ENCODE measurements at regions not wholly inside any gene's neighbourhood (a gene's known extent, or its start where the extent isn't known, plus 50 kb on each side); places are given as distances from the start of the nearest gene placed in this dataset.

DNA sequence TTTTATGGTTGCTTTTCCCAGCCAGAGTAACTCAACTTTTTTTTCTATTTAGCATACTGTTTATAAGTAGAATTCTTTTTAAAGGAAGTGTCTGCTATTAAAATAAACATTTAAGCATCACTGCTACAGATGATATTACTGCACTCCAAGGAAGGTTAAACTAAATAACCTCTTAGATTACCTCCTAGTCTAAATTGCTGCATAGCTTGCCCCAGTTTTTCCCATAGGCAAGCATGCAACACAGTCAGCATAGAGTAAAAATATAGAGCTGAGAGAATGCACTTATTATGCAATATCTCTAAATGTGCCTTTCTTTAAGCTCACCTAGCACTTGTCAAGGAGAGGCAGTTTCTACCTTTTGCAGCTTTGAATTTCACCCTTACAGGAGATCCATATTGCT, 1392.4 kb upstream of the CELF2 start:
- ATAC-seq (no peak), DNase-seq (ENCODE audit: low read depth, low spot score) (no peak)
- Histone ChIP-seq H3K9me3 (ENCODE audit: control insufficient read depth in 1 of 2, insufficient read depth in 1 of 2, low read depth in 1 of 2, low read length in 2 of 2) (peaks cover 6 to 19% of the 10 kb centered on the region in 2 experiments; a peak in 2 of 4 replicates), H3K4me2 (ENCODE audit: low read length) (no peak overlapping the region), H3K9ac (ENCODE audit: low read length) (no peak overlapping the region), H3K36me3 (ENCODE audit: control insufficient read depth in 1 of 2, insufficient read depth in 2 of 2, low read length in 2 of 2) (no peaks in the 10 kb centered on the region), H4K20me1 (ENCODE audit: insufficient read depth) (no peaks in the 10 kb centered on the region), H2AFZ (ENCODE audit: low read depth, low read length, poor library complexity, severe bottlenecking) (no peak overlapping the region), H3K27ac (ENCODE audit: low read depth, low read length) (no peak overlapping the region), H3K9me2 (ENCODE audit: insufficient read depth) (no peaks in the 10 kb centered on the region), H3K79me2 (ENCODE audit: insufficient read depth, low read length) (no peaks in the 10 kb centered on the region), H3K4me3 (replicated peaks in 1 of 2; ENCODE audit: low read depth in 1 of 2, low read length in 2 of 2) (no peak overlapping the region), H3K4me1 (ENCODE audit: control insufficient read depth in 1 of 2, insufficient read depth in 2 of 2, low read length in 2 of 2) (no peaks in the 10 kb centered on the region), H3K27me3 (ENCODE audit: insufficient read depth, low read length) (no peaks in the 10 kb centered on the region)
- TF ChIP-seq ELF1 (IDR thresholded peaks at IDR 0.05; ENCODE audit: borderline replicate concordance, low read depth) (no peak), CEBPB (IDR thresholded peaks at IDR 0.05; ENCODE audit: low read depth) (no peak), CBX3 (IDR thresholded peaks at IDR 0.05; ENCODE audit: low read depth) (no peak), TCF7L2 (IDR thresholded peaks at IDR 0.05; ENCODE audit: borderline replicate concordance, extremely low read depth, insufficient read depth, insufficient read length) (no peak), SIN3A (IDR thresholded peaks at IDR 0.05; ENCODE audit: low read depth) (no peak), ZFX (IDR thresholded peaks at IDR 0.05) (no peak), POLR2A (IDR thresholded peaks at IDR 0.05; ENCODE audit: borderline replicate concordance, extremely low read depth, insufficient read depth, insufficient read length) (no peak), RAD21 (IDR thresholded peaks at IDR 0.05; ENCODE audit: low read depth) (no peak), SRF (IDR thresholded peaks at IDR 0.05; ENCODE audit: low read depth) (no peak), FOSL1 (IDR thresholded peaks at IDR 0.05; ENCODE audit: low read depth) (no peak), POLR2AphosphoS5 (IDR thresholded peaks at IDR 0.05; ENCODE audit: low read depth, low read length) (no peak), YY1 (IDR thresholded peaks at IDR 0.05; ENCODE audit: extremely low read depth, insufficient replicate concordance, low read depth, low read length) (no peak), EZH2 (IDR thresholded peaks at IDR 0.05) (no peak)
- TF ChIP-seq, protein P1, sequence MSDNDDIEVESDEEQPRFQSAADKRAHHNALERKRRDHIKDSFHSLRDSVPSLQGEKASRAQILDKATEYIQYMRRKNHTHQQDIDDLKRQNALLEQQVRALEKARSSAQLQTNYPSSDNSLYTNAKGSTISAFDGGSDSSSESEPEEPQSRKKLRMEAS (IDR thresholded peaks at IDR 0.05) = no peak
- TF ChIP-seq, protein P2, sequence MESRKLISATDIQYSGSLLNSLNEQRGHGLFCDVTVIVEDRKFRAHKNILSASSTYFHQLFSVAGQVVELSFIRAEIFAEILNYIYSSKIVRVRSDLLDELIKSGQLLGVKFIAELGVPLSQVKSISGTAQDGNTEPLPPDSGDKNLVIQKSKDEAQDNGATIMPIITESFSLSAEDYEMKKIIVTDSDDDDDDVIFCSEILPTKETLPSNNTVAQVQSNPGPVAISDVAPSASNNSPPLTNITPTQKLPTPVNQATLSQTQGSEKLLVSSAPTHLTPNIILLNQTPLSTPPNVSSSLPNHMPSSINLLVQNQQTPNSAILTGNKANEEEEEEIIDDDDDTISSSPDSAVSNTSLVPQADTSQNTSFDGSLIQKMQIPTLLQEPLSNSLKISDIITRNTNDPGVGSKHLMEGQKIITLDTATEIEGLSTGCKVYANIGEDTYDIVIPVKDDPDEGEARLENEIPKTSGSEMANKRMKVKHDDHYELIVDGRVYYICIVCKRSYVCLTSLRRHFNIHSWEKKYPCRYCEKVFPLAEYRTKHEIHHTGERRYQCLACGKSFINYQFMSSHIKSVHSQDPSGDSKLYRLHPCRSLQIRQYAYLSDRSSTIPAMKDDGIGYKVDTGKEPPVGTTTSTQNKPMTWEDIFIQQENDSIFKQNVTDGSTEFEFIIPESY (IDR thresholded peaks at IDR 0.05; ENCODE audit: extremely low read depth, insufficient replicate concordance, low read length) = no peak
- TF ChIP-seq, protein P3, sequence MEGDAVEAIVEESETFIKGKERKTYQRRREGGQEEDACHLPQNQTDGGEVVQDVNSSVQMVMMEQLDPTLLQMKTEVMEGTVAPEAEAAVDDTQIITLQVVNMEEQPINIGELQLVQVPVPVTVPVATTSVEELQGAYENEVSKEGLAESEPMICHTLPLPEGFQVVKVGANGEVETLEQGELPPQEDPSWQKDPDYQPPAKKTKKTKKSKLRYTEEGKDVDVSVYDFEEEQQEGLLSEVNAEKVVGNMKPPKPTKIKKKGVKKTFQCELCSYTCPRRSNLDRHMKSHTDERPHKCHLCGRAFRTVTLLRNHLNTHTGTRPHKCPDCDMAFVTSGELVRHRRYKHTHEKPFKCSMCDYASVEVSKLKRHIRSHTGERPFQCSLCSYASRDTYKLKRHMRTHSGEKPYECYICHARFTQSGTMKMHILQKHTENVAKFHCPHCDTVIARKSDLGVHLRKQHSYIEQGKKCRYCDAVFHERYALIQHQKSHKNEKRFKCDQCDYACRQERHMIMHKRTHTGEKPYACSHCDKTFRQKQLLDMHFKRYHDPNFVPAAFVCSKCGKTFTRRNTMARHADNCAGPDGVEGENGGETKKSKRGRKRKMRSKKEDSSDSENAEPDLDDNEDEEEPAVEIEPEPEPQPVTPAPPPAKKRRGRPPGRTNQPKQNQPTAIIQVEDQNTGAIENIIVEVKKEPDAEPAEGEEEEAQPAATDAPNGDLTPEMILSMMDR (IDR thresholded peaks at IDR 0.05 in 2 of 3, conservative IDR thresholded peaks at IDR 0.05 in 1 of 3; ENCODE audit: borderline replicate concordance in 1 of 3, insufficient read depth in 1 of 3, low read depth in 2 of 3, low read length in 2 of 3) = no peak
- intact Hi-C loops (cut with micrococcal nuclease) = no loop called here
- ChIA-PET CTCF (no interaction called here), POLR2A (no interaction called here), RAD21 (ENCODE audit: low non-redundant PET in 1 of 2, low total read pairs in 2 of 2, uncharacterized antibody in 2 of 2, unreplicated experiment in 2 of 2) (no interaction called here)
- no TSS peak for BruUV-seq (replicated peaks)

All from HCT116 (cell line).